ENCODE measurements at regions not wholly inside any gene's neighbourhood (a gene's known extent, or its start where the extent isn't known, plus 50 kb on each side); places are given as distances from the start of the nearest gene placed in this dataset.
"Not testable (repeated sequence)": the region's sequence is repeated elsewhere in the genome, so short reads cannot be mapped to it uniquely, and the experiment has no call there.

DNA sequence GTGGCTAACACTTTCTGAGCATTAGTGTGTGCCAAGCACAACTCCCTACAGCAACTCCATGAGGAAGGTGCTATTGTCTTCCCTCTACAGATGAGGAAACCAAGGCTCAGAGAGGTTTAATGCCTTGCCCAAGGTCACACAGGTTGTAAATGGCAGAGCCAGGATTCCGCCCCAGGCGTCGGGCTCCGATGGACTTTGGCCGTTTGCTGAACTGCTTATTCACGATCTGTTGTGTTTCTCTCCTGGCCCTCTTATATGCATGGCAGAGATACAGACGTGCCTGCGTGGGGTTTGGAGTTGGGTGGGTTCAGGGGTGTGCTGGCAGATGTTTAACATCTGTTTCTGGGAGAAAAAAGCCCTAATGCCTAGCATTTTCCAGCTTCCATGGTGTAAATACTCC is 117.4 kb downstream of the ZNF267 start:
- H4K8ac ChIP-seq (ENCODE audit: low read depth in 2 of 2, low read length in 2 of 2); H2BK20ac ChIP-seq (ENCODE audit: low read depth, low read length); H3K4me2 ChIP-seq (ENCODE audit: low read depth, low read length); POLR2A ChIA-PET (ENCODE audit: unreplicated experiment); H3K23ac ChIP-seq (ENCODE audit: low read depth, low read length); H3K4me3 ChIP-seq (ENCODE audit: insufficient read depth, low read depth, low read length); H3K4ac ChIP-seq (ENCODE audit: low read depth, low read length); ATAC-seq (ENCODE audit: low read depth); H3K27me3 ChIP-seq (ENCODE audit: control insufficient read depth, insufficient read depth, low read length); H3K9ac ChIP-seq (ENCODE audit: low read depth, low read length); dilution Hi-C loops (cut with HindIII; ENCODE audit: low sequenced_read_pairs, unreplicated experiment); H3K18ac ChIP-seq (ENCODE audit: low read depth, low read length); CTCF ChIA-PET; H3K56ac ChIP-seq (ENCODE audit: extremely low read depth, insufficient read depth, low read length); H3K4me1 ChIP-seq (ENCODE audit: control insufficient read depth, insufficient read depth, low read length); H3K27ac ChIP-seq (ENCODE audit: insufficient read depth, low read length); H2AK9ac ChIP-seq (replicated peaks; ENCODE audit: low read depth, low read length, poor library complexity); DNase-seq; H4K5ac ChIP-seq (ENCODE audit: low read depth, low read length); H3K36me3 ChIP-seq (ENCODE audit: control insufficient read depth, insufficient read depth, low read length); H2BK15ac ChIP-seq (ENCODE audit: low read depth, low read length); H3K9me1 ChIP-seq (ENCODE audit: insufficient read depth, low read length); H2BK120ac ChIP-seq (ENCODE audit: low read depth, low read length); intact Hi-C loops (cut with micrococcal nuclease); BruUV-seq (replicated peaks); H2BK5ac ChIP-seq (ENCODE audit: low read depth, low read length, poor library complexity, severe bottlenecking); H3K14ac ChIP-seq (replicated peaks; ENCODE audit: low read depth, low read length); H2AK5ac ChIP-seq (ENCODE audit: low read depth, low read length); H4K91ac ChIP-seq (ENCODE audit: insufficient read depth, low read depth, low read length); in situ Hi-C loops (cut with MboI; ENCODE audit: low sequenced_read_pairs); H2AFZ ChIP-seq (replicated peaks; ENCODE audit: low read length, poor library complexity); H3K9me3 ChIP-seq (ENCODE audit: control insufficient read depth, insufficient read depth, low read length); H4K20me1 ChIP-seq (ENCODE audit: insufficient read depth, low read length); H3K79me1 ChIP-seq (ENCODE audit: low read depth in 1 of 2, low read length in 2 of 2): not testable (repeated sequence)
- WGBS, 2 experiments (ENCODE audit: extremely low coverage in 2 of 2, insufficient read length in 1 of 2), result no CpG with 5 or more reads among the region's 8 CpGs

DNA sequence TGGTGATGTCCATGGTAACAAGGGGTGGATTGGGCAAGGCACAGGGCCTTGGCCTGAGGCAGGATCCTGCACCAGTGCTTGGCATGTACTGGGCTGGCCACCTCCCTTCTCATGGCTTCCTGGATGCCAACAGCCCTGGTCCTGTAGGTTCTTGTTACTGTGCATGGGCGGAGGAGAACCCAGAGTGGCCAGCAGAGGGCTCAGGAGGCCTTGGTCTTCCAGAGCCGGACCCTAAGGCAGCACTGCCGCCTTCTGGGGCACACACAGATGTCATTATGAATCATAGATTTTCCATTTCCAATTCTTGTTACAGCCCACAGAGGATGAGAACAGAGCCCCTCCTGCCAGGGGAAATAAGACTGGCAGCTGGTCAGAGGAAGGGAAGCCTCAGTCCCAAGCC is 122.7 kb downstream of the ZNF267 start:
- in situ Hi-C loops (cut with MboI; ENCODE audit: low sequenced_read_pairs); H3K4ac ChIP-seq (ENCODE audit: low read depth, low read length); dilution Hi-C loops (cut with HindIII; ENCODE audit: low sequenced_read_pairs, unreplicated experiment); intact Hi-C loops (cut with micrococcal nuclease); BruUV-seq (replicated peaks); H3K4me3 ChIP-seq (ENCODE audit: insufficient read depth, low read depth, low read length); POLR2A ChIA-PET (ENCODE audit: unreplicated experiment); H3K9ac ChIP-seq (ENCODE audit: low read depth, low read length); H2BK5ac ChIP-seq (ENCODE audit: low read depth, low read length, poor library complexity, severe bottlenecking); CTCF ChIA-PET; H3K23ac ChIP-seq (ENCODE audit: low read depth, low read length); H2BK120ac ChIP-seq (ENCODE audit: low read depth, low read length); H3K79me1 ChIP-seq (ENCODE audit: low read depth in 1 of 2, low read length in 2 of 2); H4K20me1 ChIP-seq (ENCODE audit: insufficient read depth, low read length); H3K4me1 ChIP-seq (ENCODE audit: control insufficient read depth, insufficient read depth, low read length); H3K4me2 ChIP-seq (ENCODE audit: low read depth, low read length); H3K14ac ChIP-seq (replicated peaks; ENCODE audit: low read depth, low read length); H3K36me3 ChIP-seq (ENCODE audit: control insufficient read depth, insufficient read depth, low read length); H4K8ac ChIP-seq (ENCODE audit: low read depth in 2 of 2, low read length in 2 of 2); H3K9me1 ChIP-seq (ENCODE audit: insufficient read depth, low read length); H2AFZ ChIP-seq (replicated peaks; ENCODE audit: low read length, poor library complexity); H3K56ac ChIP-seq (ENCODE audit: extremely low read depth, insufficient read depth, low read length); ATAC-seq (ENCODE audit: low read depth); H2AK5ac ChIP-seq (ENCODE audit: low read depth, low read length); H3K9me3 ChIP-seq (ENCODE audit: control insufficient read depth, insufficient read depth, low read length); DNase-seq; H3K27me3 ChIP-seq (ENCODE audit: control insufficient read depth, insufficient read depth, low read length); H2AK9ac ChIP-seq (replicated peaks; ENCODE audit: low read depth, low read length, poor library complexity); H4K5ac ChIP-seq (ENCODE audit: low read depth, low read length); H2BK20ac ChIP-seq (ENCODE audit: low read depth, low read length); H3K18ac ChIP-seq (ENCODE audit: low read depth, low read length); H2BK15ac ChIP-seq (ENCODE audit: low read depth, low read length); H3K27ac ChIP-seq (ENCODE audit: insufficient read depth, low read length); H4K91ac ChIP-seq (ENCODE audit: insufficient read depth, low read depth, low read length): not testable (repeated sequence)
- WGBS, 2 experiments (ENCODE audit: extremely low coverage in 2 of 2, insufficient read length in 1 of 2), result no CpG with 5 or more reads among the region's 3 CpGs
